Stomach smooth muscle (tissue), 2 donors: ENCODE measurements at regions not wholly inside any gene's neighbourhood (a gene's known extent, or its start where the extent isn't known, plus 50 kb on each side); places are given as distances from the start of the nearest gene placed in this dataset.
A peak's percentile ranks its signal among the peaks of the same experiment; 100 is the strongest.

Experiments
- H3K27ac ChIP-seq: one replicate; pipeline ENCODE4 v1.7.0; 2013; ENCODE audit warnings: mild to moderate bottlenecking, low read length, inconsistent platforms
- H3K27me3 ChIP-seq, 2 donors: one replicate each; pipeline ENCODE4 v1.7.0; 2013; ENCODE audit warnings: low read length in 2 of 2; ENCODE audit not compliant: insufficient read depth in 2 of 2, control insufficient read depth in 1 of 2
- H3K36me3 ChIP-seq, 2 donors: one replicate each; pipeline ENCODE4 v1.7.0; 2013; ENCODE audit warnings: low read length in 2 of 2; ENCODE audit not compliant: control insufficient read depth in 2 of 2, insufficient read depth in 2 of 2
- H3K4me1 ChIP-seq: one replicate; pipeline ENCODE4 v1.7.0; 2013; ENCODE audit warnings: low read length; ENCODE audit not compliant: control insufficient read depth, insufficient read depth
- H3K4me3 ChIP-seq, 2 donors: one replicate each; pipeline ENCODE4 v1.7.0; 2013; ENCODE audit warnings: low read length in 2 of 2
- H3K9ac ChIP-seq, 2 donors: one replicate each; pipeline ENCODE4 v1.7.0; 2013; ENCODE audit warnings: low read length in 2 of 2, mild to moderate bottlenecking in 1 of 2
- H3K9me3 ChIP-seq, 2 donors: one replicate each; pipeline ENCODE4 v1.7.0; 2013; ENCODE audit warnings: low read length in 2 of 2; ENCODE audit not compliant: control insufficient read depth in 2 of 2
- donor health status: healthy.
- donor health status: Pancreatic carcinoma.

DNA sequence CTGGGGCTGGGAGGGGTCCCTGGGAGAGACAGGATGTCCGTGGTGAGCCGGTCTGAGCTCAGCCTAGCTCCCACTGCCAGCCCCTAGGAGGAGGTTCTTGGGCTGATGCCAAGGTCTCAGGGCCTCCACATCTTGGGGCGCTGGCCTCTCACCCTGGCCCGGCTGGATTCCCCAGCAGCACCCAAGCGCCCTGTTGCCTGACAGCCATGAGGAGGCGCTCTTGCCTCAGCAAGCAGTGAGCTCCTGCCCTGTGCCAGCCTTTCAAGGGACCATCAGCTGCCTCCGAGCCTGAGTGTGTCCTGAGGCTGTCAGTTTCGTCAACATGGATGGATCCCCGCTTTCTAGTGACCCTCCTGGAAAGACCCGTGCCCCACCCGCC, 234.9 kb upstream of the CIBAR2 start:
- Histone ChIP-seq H3K9me3 (no peaks in the 10 kb centered on the region), H3K36me3 (no peaks in the 10 kb centered on the region), H3K27me3 (no peaks in the 10 kb centered on the region), H3K27ac (no peak overlapping the region), H3K4me3 (no peak overlapping the region), H3K9ac (no peak overlapping the region), H3K4me1 (peaks cover 20% of the 10 kb centered on the region)

DNA sequence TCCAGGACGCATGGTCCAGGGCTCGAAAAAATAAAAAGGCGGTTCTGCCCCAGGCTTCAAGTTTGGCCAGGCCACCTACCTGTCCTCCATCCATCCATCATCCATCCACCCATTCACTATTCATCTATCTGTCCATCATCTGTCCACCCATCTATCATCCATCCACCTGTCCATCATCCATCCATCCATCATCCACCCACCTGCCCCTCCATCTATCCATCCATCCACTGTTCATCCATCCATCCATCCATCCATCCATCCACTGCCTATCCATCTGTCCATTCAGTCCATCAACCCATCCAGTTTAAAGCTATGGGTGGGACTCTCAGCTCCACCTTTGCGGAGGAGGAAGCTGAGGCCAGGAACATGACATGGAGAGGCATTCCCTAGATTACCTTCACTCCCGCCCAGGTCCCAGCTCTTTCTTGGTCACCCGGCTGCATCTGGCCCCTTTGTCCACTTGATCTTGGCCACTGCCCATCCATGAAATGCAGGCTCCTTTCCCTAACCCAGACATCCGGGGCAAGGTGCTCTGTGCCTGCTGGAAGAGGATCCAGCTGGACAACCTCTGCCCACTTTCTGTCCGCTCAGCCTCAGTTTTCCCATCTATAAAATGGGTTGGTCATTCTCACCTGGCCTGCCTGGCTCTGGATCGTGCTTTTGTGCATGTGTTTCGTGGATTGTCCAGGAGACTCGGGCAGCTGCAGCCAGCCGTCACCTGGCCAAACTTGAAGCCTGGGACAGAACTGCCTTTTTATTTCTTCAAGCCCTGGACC, 236.0 kb upstream of the CIBAR2 start:
- no peak overlapping the region for H3K4me3 ChIP-seq
- no peaks in the 10 kb centered on the region for H3K36me3 ChIP-seq
- no peaks in the 10 kb centered on the region for H3K9me3 ChIP-seq
- no peak overlapping the region for H3K27ac ChIP-seq
- no peaks in the 10 kb centered on the region for H3K27me3 ChIP-seq
- no peak overlapping the region for H3K9ac ChIP-seq
- H3K4me1 ChIP-seq, result peaks cover 23% of the 10 kb centered on the region

DNA sequence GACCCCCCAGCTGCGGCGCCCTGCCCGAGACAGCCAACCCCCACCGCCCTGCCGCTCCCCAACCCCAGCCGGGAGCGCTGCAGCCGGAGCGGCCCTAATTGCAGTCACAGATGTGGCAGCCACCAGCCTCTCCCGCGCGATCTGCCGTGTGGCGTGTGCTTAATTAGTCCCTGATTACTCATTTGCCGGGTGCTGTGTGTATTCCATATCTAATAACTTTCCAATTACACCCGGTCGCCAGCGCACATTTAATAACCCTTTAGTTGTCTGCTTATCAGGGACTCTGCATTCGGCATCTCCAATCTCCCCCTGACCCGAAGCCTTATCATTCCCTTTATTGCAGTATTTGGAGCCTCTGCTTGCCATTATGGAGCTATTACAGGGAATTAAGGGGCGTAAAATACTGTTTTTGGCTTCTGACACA, 236.7 kb upstream of the CIBAR2 start:
- Histone ChIP-seq H3K4me3 (no peak overlapping the region), H3K27ac (no peak overlapping the region), H3K4me1 (peaks cover 23% of the 10 kb centered on the region), H3K36me3 (no peaks in the 10 kb centered on the region), H3K9me3 (no peaks in the 10 kb centered on the region), H3K27me3 (no peaks in the 10 kb centered on the region), H3K9ac (no peak overlapping the region)

DNA sequence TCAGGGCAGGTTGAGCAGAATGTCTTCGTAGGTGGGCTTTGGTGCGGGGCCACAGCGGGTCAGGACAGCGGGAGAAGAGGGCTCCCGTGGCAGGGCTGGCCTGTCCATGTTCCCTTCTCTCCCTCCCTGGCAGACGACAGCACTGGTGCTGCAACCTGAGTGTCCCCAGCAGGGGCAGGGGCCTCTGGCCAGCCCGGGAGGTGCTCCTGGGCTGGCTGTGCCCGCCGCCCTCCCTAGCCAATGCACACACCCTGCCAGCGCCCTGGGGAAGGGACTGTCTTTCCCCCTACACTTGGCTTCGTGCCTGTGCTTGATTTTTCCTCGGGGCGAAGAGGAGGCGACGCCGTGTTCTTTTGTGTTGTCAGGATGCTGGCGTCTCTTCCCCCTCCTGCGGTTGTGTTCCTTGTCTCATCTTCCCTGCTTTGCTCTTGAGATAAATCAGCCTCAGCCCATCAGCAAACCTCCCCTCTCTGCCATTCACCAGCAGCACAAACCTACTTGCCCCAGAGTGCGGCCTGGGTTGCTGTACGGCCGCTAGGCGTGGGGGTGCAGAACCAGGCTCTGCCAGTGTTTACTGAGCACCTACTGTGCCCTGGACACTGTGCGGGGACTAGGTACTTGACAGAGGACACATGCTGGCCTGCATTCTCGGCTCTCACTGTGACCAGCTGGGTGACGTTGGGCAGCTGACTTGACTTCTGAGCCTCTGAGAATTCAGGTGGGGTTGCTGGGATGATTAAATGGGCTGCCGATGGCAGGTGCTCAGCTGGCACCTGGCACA, 237.3 kb upstream of the CIBAR2 start:
- H3K9ac ChIP-seq, result no peak overlapping the region
- no peak overlapping the region for H3K27ac ChIP-seq
- H3K9me3 ChIP-seq, result no peaks in the 10 kb centered on the region
- H3K27me3 ChIP-seq, result no peaks in the 10 kb centered on the region
- no peak overlapping the region for H3K4me3 ChIP-seq
- H3K36me3 ChIP-seq, result no peaks in the 10 kb centered on the region
- peaks cover 26% of the 10 kb centered on the region for H3K4me1 ChIP-seq

DNA sequence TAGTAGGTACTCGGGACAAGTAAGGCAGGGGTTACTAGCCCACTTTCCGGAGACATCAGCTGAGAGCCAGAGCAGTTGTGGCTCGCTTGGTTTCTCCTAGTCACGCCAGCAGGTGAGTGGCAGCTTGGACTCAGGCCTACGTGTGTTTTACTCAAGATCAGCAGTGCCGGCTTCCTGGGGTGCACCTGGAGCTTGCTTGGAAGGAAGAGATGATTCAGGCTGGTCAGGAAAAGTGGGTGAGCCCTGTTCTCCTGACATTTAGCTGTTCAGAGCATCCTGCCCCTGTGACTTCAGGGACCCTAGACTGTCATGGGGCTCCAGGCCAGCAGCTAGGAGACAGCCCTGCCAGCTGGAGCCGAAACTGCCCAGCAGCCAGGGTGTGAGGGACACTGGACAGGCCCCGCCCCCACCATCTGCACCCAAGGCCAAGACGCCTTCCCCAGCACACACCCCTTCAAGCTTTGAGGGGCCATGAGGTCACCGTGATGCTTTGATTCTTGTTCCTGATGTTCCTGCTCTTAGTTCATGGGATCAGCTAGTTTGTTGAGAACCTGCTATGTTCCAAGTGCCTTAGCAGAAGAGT, 238.0 kb upstream of the CIBAR2 start:
- Histone ChIP-seq H3K9me3 (no peaks in the 10 kb centered on the region), H3K27ac (peak overlapping the region; percentile 53), H3K4me3 (no peak overlapping the region), H3K36me3 (no peaks in the 10 kb centered on the region), H3K27me3 (no peaks in the 10 kb centered on the region), H3K9ac (no peak overlapping the region), H3K4me1 (peaks cover 33% of the 10 kb centered on the region)

DNA sequence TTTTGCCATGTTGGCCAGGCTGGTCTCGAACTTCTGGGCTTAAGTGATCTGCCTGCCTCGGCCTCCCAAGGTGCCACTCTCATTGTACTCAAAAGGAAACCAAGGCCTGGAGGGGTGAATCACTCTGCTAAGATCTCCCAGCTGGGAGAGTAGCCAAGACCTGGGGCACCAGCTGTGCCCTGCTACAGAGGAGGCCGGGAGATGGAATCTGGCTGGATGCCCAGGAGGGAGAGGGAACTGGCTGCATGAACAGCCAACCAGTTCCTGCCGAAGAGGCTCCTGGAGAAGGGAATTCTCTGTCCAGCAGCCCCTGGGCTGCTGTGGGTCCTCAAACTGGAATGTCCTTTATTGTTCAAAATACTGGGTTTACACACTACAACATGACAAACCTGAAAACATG, 238.7 kb upstream of the CIBAR2 start:
- Histone ChIP-seq H3K9ac (no peak overlapping the region), H3K36me3 (no peaks in the 10 kb centered on the region), H3K9me3 (no peaks in the 10 kb centered on the region), H3K4me1 (peaks cover 36% of the 10 kb centered on the region), H3K4me3 (no peak overlapping the region), H3K27me3 (no peaks in the 10 kb centered on the region), H3K27ac (peak overlapping the region; percentile 53)

DNA sequence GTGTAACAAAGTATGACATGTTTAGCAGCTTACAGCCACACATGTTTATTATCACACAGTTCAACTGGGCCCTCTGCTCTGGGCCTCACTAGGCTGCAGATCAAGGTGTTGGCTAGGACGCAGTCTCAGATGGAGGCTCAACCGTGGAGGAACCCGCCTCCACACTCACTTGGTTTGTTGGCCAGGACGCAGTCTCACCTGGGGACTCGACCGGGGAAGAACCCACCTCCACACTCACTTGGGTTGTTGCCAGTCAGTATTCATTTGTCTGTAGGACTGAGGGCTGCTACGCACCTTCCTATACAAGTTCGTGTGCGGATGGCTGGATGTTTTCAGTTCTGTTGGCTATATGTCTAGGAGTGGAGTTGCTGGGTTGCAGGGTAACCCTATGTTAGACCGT, 240.7 kb upstream of the CIBAR2 start:
- Histone ChIP-seq H3K9ac (no peak overlapping the region), H3K36me3 (no peaks in the 10 kb centered on the region), H3K4me3 (no peak overlapping the region), H3K27me3 (no peaks in the 10 kb centered on the region), H3K27ac (peak overlapping the region; percentile 41), H3K4me1 (peaks cover 39% of the 10 kb centered on the region), H3K9me3 (no peaks in the 10 kb centered on the region)

DNA sequence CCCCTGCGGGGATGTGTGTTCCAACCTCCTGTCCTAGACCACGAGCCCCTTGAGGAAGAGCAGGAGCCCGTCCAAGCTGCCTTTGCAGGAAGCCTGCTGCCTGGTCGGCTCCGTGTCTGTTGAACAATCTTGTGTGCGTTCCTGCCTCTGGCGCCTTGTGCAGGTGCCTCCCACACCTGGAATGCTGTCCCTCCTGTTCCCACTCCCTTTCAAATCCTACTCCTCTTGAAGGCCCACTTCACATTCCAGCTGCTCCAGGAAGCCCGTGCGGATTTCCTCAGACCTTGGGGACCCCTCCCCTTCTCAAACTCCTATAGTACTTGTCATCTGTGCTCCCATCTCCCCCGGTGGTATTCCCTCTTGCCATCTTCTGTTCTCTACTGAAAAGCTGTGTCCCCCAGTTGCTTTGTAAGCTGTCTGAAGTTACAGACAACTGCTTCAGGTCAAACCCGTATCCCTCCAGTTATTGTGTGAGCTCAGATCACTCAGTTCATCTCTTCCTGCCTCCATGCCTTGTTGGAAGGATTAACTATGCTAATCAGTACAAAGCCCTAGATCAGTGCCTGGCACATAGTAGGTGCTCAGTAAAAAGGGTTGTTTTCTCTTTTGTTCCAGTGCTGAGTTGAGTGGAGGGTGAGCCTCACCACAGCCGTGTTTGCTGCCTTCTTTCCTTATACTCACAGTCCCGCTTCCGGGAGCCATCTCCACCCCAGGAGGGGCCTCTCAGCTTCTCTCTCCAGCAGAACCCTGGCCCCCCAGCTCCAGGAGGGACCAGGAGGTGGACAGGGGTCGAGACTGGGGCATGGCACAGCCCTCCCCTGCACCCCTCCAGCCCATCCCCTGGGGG, 241.8 kb upstream of the CIBAR2 start:
- Histone ChIP-seq H3K9me3 (no peaks in the 10 kb centered on the region), H3K36me3 (no peaks in the 10 kb centered on the region), H3K9ac (no peak overlapping the region), H3K4me3 (no peak overlapping the region), H3K4me1 (peaks cover 46% of the 10 kb centered on the region), H3K27me3 (no peaks in the 10 kb centered on the region), H3K27ac (peak overlapping the region; percentile 49)

DNA sequence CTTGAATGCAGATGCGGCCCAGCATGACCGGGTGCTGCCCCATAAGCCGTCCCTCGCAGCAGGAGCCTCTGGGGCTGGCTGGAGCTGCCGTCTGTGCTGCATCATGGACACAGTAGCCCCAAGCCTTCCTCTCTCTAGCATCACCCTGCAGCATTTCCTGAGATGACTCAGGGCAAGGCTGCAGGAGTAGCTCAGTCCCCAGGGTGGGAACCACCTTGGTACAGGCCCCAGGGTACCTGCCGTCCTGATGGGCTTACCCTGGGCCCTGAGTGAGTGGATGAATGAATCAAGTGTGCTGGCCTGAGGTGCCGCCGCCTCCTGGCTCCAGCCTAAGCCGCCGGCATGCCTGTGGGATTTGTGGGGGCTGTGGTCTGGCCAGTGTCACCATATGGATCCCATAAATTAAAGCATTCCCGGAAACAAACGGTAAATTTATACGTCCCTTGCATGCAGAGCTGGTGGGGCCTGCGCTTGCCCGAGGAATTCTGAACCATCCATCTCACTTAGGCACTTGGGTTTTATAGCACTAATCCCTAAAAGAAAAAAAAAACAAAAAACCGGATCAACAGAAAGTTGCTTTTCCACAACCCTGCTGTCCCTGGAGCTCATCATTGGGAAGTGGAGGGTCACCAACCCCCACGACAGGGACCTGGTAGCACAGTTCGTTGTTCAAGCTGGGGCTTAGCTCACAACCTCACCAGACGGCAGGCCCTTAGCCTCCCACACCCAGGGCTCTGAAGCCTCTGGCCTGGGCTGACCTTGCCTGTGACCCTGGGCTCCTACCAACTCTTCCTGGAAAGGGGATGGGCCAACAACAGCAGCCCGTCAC, 242.6 kb upstream of the CIBAR2 start:
- peak overlapping the region; percentile 49 for H3K27ac ChIP-seq

DNA sequence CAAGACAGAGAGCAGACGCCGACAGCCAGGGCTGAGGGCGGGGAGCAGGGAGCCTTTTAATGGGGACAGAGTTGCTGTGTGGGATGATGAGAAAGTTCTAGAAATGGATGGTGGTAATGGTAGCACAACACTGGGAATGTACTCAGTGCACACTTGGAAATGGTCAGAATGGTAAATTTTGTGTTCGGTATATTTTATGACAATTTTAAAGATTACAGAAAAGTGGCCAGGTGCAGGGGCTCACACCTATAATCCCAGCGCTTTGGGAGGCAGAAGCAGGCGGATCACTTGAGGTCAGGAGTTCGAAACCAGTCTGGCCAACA, 243.2 kb upstream of the CIBAR2 start:
- Histone ChIP-seq H3K27ac (peak overlapping the region; percentile 49), H3K9me3 (no peaks in the 10 kb centered on the region), H3K9ac (no peak overlapping the region)

More for the DNA sequence above, 242.6 kb upstream of the CIBAR2 start:
- Histone ChIP-seq H3K9me3 (no peaks in the 10 kb centered on the region), H3K27me3 (no peaks in the 10 kb centered on the region), H3K9ac (peak overlapping the region in 1 of 2 donors; percentile 42), H3K4me3 (no peak overlapping the region), H3K36me3 (no peaks in the 10 kb centered on the region), H3K4me1 (peaks cover 53% of the 10 kb centered on the region)

More for the DNA sequence above, 243.2 kb upstream of the CIBAR2 start:
- no peaks in the 10 kb centered on the region for H3K27me3 ChIP-seq
- H3K4me1 ChIP-seq, result peaks cover 53% of the 10 kb centered on the region
- H3K4me3 ChIP-seq, result no peak overlapping the region
- H3K36me3 ChIP-seq, result no peaks in the 10 kb centered on the region
